ENCODE measurements at regions not wholly inside any gene's neighbourhood (a gene's known extent, or its start where the extent isn't known, plus 50 kb on each side); places are given as distances from the start of the nearest gene placed in this dataset.

DNA sequence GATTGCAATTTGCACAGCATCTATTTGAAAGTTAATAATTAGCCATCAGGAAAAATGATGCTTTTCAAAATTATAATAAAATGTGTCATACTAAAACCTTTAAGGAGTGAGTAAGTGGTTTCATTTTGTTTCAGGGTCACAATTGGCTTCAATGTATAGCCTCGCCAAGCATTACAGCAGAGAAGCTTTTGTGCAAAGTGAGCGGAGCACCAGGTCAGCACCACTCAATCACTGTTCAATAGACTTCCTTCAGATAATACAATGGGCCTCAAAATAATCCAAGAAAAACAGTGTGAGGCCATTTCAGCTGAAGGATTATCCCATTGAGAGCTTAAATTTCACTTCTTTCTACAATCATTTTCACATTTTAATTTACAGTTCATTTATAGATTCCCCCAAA lies 409.2 kb upstream of the SLIT2 start:
- TF ChIP-seq POLR2A (IDR thresholded peaks at IDR 0.05) (no peak), EP300 (IDR thresholded peaks at IDR 0.05) (no peak)
- TF ChIP-seq, protein P1, sequence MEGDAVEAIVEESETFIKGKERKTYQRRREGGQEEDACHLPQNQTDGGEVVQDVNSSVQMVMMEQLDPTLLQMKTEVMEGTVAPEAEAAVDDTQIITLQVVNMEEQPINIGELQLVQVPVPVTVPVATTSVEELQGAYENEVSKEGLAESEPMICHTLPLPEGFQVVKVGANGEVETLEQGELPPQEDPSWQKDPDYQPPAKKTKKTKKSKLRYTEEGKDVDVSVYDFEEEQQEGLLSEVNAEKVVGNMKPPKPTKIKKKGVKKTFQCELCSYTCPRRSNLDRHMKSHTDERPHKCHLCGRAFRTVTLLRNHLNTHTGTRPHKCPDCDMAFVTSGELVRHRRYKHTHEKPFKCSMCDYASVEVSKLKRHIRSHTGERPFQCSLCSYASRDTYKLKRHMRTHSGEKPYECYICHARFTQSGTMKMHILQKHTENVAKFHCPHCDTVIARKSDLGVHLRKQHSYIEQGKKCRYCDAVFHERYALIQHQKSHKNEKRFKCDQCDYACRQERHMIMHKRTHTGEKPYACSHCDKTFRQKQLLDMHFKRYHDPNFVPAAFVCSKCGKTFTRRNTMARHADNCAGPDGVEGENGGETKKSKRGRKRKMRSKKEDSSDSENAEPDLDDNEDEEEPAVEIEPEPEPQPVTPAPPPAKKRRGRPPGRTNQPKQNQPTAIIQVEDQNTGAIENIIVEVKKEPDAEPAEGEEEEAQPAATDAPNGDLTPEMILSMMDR (IDR thresholded peaks at IDR 0.05) = no peak
